NCI-H69 (cell line): ENCODE measurements at regions not wholly inside any gene's neighbourhood (a gene's known extent, or its start where the extent isn't known, plus 50 kb on each side); places are given as distances from the start of the nearest gene placed in this dataset.

Experiments
- DNase-seq: peaks from one replicate; lab custom pipeline; 2025; lab: John Stamatoyannopoulos, UW

DNA sequence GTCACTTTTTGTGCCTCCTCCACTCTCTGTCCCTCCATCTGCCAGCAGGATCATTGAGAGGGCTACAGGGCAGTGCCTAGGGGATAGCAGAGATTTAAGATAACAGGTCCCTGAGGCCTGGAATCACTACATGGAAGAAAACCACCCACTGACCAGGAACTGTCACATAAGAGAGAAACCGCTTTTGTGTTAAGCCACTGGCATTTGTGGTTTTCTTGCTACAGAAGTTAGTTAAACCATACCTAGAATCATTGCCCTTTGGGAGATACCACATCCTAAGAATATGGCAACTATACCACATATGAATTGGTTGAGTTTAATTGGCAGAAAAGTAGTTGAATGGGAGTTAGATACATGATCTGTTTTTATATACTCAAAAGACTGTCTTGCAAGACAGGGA, 112.8 kb upstream of the LPP start:
- no peak for DNase-seq

DNA sequence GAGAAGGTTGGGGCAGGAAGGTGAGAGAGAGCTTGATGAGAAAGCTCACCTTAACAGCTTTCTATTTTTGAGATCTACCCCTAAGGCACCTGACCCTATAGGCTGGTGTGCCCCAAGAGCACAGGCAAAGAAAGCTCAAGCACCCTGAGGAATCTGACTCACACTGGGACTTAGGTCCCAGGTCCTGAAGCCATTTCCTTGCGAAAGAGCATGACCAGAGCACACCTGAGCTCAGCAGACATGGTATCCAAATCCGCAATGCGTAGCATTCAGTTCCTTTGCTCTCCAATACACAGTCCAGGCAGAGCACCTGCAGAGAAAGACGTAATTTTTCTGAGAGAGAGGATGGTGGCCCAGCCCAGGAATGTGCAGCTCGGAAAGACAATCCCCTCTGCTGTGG, 112.1 kb upstream of the LPP start:
- DNase-seq: no peak

DNA sequence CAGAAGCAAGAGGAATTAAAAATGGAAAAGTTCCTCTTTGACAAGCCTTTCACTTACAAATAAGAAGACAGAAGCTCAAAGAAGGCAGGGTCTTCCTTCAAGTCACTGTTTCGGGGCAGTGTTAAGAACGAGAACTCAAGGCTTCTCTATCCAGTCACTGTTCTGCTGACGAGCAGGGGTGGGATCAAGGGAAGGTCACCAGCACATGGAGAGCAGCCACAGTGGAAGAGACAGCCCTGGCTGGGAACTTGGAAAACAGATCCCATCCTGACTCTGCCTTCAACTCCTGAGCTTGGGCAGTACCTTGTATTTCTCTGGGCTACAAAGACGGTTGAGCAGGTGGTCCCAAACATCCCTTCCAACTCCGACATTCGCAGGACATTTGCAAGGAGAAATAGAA, 111.5 kb upstream of the LPP start:
- DNase-seq: no peak

DNA sequence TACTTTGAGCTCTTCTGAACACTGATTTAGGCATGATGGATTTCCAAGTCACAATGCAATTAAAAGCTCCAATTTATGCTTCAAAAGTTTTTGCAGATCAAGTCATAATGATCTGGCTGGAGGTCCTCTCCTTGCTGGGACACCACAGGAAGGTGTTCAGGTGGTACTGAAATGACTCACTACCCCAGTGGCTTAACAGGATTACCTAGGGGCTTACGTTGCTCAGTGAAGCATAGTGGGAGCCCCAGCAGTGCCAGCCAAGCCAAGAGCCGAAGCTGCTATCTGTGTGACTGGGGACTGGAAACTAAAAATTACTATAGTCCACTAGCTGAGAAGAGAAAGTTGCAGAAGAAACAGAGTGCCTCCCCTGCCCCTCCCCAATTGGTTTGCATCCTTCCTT, 110.1 kb upstream of the LPP start:
- DNase-seq: no peak

DNA sequence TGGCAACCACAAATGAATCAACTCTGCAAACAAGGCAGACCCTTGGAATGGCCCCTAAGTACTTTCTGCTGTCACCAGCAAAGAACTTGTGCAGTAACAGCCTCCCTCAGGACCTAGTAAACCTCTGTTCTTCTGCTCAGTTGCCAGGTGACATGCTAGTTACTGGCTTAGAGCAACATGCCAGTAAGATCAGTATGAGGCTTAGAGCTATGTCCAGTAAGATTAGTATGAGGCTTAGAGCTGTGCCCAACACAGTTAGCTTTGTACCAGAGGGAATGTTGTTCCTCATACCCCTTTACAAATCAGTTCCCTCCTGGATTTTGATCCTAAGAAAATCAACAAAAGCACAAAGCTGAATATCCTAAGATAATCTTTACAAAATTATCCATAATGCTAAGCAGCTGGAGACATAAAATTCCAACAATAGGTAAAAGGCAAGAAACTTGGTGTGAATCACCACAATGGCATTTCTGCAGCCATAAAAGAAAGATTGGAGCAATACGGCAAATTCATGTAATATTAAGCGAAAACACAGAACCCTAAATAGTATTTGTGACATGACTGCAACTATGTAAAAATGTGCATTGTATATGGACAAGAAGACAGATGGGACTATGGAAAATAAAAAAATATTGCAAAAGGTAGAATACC, 107.3 kb upstream of the LPP start:
- no peak for DNase-seq

DNA sequence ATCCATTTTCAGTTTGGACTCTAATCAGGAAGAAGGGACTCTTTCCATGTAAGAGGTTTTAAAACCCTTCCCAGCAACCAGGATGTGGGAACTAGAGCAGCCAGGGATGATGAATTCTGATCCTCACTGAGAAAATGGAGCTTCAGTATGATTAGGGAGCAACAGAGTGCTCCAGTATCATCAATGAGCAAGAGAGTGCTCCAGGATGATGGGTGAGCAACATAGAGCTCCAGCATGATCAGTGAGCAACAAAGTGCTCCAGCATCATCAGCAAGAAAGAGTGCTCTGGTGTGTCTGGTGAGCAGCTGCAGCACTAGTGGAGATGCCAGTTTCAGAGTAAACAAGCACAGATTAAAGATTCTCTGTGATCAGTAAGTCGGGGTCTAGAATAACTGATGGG, 106.4 kb upstream of the LPP start:
- DNase-seq: no peak

DNA sequence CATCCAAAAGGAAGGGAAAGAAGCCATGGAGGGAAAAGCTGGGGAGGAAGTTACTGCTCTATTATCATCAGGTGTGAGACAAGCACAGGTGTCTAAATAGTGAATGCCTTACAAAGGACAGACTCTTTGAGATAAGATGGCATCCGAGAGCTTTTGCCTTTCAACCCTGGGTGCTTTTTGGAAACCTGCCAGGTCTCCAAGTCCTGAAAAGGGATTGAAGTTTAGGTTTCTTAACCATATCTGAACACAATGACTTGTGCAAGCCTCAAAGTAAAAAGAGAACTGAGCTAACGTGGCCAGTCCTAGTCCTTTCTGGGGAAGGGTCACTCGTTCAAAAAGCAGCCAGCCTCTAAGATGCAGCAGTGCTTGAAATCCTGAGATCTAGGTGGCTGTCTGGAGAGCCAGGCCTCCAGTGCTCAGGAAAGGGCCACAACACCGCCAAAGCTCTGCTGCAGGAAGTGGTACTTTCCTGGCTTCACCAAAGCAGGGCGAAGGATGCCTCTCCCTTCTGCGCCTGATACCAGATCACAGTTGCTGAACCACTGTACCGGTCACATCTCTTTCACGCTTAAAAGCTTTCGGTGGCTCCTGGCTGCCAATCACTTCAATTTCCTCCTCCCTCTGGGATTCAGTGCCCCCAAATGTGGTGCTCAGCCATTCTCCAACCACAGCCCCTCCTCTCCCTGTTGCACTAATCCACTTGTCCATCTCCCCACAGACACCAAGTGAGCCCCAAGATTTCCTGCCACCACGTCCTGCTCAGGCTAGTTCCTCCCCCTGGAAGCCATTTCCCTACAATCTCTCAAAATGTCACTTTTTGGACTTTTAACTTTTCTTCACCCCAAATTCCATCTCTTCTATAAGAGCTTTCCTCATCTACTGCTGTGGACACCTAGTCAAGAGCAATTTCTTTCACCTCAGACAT, 104.1 kb upstream of the LPP start:
- DNase-seq: peak; percentile 9

DNA sequence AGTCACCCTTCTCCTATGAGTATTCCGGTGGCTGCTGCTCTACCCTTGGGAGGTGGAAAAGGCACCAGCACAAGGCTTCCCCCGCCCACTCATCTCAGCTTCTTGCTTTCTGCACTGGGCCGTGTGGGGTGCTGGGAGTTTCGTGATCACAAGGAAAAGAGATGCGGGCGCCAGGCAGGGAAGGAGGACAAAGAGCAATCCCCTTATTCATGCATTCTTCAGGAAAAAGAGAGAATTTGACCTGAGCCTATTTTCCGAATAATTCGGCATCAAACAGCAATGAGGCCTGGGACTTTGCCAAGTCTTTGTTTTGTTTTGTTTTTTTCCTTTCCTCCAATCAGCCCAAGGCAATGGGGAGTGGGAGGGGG, 102.2 kb upstream of the LPP start:
- no peak for DNase-seq

DNA sequence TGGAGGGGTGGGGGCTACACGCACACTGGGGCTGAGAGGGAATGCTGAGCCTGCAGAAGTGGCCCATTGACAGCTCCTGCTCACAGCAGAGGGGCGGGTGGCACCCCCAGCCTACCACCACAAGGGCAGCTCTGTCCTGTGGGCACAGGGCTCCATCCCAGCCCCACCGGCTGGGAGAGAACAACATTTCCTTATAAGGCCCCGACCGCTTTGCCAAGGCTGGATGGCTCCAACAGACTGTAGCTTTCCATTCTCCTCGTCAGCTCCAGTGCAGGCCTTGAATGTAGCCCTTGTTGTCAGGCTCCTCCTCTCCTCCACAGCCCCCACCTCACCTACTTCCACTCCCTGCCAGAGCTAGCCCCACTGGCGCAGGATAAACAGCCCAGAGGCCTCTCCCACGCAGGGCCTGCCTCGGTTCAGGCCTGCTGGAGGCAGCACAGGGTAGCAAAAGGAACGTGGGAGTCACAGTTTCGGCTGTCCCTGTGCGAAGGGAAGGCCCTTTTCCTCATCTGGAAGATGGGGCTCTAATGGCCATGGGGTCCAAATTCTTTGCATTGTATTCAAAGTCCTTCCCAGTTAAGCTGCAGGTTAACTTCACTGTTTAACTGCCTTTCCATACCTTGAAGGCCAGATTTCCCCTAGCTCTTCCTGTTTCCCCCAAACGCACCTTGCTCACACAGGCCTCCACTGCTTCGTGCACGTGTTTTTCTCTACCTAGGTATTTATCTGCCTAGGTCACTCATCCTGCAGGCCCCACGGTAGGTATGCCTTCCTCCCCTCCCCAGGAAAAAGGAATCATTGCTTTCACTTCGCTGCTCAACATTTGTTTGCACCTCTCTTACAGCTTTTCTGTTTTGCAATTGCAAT, 101.6 kb upstream of the LPP start:
- DNase-seq: no peak

DNA sequence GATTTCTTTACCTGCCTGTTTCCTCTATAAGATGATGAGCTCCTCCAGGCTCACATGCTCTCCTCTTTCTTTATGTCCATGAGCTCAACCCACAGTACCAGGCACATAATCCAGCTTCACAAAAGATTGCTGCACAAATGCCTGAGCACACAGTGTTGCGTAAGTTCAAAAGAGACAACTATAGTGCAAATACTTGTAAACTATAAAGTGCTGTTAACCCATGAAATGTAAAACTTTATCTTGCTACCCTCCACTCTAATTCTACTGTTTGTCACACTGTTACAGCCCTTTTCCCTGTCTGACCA, 101.0 kb upstream of the LPP start:
- no peak for DNase-seq

DNA sequence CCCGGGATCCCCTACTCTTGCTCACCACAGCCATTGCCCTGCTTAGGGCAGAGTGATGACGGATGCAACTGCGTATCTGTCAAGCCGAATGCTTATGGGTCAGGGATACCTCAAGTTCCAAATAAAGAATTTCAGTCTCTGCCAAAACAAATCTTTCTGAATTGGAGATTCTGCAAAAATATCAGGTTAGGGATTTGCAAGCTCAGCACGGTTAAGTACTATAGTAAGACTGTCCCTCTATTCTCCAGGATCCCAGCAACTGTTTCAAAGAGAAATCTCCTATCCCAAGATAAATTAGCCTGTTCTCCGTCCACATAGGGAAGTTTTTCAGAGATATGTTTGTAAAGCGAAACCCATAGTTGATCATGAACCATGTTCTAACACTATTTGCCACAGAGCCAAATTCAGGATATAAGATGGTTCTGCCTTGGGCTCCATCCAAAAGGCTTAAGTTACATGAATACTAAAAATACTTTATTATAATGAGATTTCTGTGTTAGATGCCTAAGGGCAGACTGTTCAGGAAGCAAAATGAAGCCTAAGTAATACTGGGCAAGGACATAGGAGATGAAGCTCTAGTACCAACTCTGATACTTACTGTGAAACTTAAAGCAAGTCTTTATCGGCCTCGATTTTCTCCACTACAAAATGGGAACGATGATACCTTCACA, 100.1 kb upstream of the LPP start:
- DNase-seq: no peak

DNA sequence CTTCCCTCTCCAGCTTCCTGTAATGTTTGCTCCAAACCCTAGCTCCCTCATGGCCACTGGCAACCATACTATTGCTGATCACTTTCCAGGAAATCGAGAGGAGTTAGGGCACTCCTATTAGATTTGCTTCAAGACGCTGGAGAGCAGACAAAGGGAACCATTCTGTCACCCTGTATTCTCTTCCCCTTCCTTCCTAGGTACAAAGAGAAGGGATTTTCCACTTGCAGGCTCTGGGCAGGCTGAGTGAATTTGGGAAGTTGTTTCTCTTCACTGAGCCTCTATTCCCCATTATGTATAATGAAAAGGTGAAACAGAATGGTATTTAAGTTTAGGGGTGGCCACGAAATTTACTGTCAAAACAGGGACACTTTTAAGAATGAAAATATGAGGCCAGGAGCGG, 99.4 kb upstream of the LPP start:
- DNase-seq: no peak

DNA sequence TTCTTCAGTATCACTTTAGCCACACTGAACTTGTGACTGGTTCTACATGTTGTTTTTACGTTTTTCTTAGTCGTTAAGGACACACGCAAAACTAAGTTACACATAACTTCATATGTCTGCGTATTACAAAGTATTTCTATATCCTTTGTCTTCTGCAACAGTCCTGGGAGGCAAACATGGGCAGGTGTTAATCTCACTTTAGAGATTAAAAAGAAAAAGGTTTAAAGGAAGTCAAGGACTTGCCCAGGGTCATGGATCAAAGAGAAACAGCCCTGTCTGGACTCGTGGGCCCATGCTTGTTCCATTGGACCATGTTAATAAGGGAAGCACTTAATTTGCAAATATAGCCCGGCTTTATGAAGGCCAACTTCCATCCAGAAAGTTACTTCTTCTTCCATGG, 98.6 kb upstream of the LPP start:
- DNase-seq: no peak

DNA sequence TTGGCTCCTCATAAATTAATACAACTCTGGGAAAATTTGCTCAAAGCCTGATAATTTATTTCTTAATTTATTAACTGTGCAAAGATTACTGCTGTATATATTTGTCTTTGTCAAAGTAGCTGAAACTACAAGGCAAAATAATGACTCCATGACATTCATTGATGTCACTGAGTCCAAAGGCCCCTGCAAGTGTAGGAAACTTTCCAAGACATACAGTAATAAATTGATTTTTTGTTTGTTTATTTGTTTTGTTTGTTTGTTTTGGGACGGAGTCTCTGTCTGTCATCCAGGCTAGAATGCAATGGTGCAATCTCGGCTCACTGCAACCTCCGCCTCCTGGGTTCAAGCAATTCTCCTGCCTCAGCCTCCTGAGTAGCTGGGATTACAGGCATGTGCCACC, 96.8 kb upstream of the LPP start:
- no peak for DNase-seq

DNA sequence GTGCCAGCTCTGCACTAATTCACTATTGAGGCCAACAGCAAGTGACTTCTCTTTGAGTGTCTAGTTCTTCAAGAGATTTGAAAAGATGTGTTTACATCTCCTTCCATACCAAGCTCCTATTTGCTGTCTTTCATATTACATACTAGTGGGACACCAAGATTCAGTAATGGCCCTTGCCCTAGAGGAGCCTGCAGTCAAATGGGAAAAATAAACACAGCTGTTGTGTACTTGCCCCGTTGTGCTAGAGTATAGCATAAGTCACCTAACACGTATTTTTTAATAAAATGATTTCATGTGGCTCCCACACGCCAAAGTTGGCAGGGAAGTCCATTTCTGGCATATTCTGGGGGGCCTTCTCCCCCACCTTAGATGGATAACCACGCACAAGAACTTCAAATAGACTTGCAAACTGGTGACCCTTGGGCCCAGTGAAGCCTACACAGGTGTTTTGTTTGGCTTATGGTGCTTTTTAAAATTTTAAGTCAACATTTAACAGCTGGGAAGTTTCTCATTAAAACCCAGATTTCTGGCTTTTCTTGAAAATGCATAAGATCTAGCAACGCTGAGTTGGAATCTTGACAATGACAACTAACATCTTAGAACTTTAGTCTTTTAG, 95.3 kb upstream of the LPP start:
- no peak for DNase-seq

DNA sequence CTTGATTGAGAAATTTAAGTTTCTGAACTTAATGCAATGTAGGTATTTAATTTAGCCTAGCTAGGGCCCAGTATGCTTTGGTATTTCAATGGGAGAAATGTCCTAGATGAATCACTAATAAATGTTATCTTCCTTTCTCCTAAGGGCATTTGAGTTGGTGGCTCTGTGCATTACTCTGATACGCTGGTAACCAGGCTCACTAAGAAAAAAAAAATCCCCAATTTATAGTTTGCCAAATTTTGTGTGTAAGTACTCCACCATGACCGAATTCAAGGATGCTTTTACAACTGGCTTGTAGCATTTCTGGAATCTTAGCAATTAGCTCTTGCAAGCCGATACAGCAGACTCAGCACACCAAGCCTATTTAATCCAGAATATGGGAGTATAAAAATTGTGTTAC, 94.6 kb upstream of the LPP start:
- no peak for DNase-seq

DNA sequence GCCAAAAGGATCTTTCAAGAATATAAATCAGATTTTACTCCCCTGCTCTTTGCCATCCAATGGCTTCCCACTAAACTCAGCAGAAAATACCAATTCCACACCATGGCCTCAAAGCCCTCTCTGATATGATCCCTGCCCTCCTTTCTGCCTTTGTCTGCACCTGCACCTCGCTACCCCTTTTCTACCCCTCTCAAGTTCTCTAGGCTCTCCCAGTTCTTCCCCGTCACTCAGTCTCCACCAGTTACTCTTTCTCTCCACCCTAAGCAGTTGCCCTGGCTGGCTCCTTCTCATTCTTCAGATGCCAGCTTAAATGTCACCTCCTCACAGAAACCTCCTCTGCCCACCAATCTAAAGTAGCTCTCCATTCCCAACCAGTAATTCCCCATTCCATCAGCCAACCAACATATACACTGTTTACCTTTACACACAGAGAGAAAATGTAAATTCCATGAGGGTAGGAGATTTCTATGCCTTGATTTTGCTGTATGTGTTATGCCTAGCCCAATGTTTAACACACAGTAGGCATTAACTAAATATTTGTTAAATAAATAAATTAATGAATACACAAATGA, 93.6 kb upstream of the LPP start:
- no peak for DNase-seq

DNA sequence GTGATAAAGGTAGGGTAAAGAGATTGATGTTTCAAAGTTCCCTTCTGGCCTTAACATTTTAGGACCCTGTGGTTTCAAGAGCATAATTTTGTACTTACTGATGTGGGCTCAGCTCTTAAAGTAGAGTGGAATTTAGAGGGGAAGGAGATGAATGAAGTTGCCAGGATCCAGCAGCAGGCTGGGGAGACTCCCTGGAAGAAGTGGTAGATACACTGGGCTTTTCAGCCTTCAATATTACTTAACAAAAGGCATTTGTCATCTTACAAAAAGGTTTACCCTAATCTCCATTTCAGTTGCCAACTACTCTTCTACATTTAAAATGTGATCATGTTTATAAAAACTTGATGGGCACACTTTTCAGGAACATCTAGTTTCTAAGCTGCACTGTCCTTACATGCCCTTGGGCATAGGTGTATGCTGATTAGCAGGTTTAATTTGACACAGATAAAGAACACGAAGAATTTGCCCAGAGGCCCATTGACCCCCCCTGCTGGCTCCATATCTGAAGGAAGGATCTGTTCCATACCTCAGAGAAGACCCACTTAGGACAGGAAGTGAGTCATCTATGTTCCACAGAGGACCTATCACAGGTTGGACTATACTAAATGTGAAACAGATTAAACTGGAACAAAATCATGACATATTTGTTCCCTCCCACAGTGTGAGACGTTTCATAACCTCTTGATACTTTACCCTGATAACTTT, 93.0 kb upstream of the LPP start:
- DNase-seq: peak; percentile 19

DNA sequence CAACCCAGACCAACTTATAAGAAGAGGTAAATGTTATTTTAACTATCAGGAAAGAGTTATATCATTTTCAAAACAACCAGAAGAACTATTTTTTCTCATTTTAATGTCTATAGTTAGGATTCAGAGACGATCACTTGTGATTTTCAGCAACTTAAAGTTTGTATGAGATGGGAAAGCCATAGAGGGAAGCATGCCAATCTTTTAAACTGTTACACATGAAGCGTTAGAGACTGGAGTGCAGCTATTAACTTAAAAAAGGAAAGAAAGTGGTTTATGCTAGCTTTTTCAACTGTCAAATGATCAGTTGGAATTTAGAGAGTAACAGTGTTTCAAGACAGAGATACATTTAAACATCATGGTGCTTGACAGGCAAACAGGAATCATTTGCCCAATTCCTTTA, 91.7 kb upstream of the LPP start:
- no peak for DNase-seq

DNA sequence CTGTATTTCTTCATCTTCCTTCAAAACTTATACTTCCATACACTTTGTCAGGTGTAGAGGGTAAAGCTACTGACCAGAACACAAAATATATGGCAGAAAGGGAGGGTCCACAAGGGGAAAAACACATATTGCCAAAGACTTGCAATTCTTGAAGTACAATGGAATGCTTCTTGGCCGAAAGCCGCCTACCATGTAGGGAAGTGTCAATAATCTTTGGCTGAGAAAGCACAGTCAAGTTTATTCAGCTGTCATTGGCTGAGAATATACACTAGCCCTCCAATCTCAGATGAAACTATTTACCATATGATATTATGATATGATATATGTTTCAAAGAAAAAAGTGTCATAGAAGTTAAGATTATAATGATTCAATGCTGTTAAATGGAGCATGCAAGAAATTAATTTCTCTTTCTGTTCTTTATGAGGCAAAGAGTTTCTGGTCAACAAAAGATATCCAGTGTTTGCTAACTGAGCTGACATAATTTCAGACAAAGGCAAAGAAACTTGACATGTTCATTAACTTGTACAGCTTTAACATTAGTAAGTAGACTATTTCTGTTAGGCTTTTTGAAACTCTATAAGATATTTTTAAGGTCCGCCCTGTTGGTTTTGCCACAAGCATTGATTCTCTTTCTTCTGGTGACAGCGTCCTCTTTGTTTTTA, 89.0 kb upstream of the LPP start:
- DNase-seq: no peak

DNA sequence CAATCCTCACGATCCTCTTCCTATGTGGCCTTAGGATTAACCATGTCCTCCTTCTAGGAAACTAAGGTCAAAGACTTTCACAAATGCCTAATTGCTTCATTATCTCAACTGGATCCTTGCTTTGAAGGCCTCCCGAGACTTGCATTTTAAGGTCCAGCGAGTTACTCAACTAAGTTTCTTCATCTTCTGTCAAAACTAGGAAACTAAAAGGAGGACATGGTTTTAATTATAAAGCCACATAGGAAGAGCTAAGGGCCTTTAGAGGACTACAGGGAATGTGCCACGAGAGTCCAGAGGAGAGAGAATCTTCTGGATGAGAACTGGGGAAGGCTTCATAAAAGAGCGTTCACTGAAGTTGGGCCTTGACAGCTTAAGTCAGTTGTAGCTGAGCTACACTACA, 87.8 kb upstream of the LPP start:
- DNase-seq: no peak
